HG02610 (cell line): ENCODE measurements at regions not wholly inside any gene's neighbourhood (a gene's known extent, or its start where the extent isn't known, plus 50 kb on each side); places are given as distances from the start of the nearest gene placed in this dataset.
A peak's percentile ranks its signal among the peaks of the same experiment; 100 is the strongest.

Experiments
- ATAC-seq: cut with Tn5 transposase; IDR thresholded peaks from one replicate; pipeline ENCODE4 v1.9.1; 2021; ENCODE audit warnings: mild to moderate bottlenecking, moderate library complexity; ENCODE audit not compliant: unreplicated experiment

GRCh38 chr2:151037434-151037833 is 224.2 kb downstream of the RBM43 start:
- ATAC-seq = no peak

GRCh38 chr2:151033271-151034248 is 228.1 kb downstream of the RBM43 start:
- ATAC-seq = no peak

GRCh38 chr2:151032741-151033191 is 228.9 kb downstream of the RBM43 start:
- no peak for ATAC-seq

- ATAC-seq = no peak
These were observed 230.9 kb downstream of the RBM43 start for GRCh38 chr2:151030663-151031230.

- ATAC-seq = no peak
These were observed 232.1 kb downstream of the RBM43 start for GRCh38 chr2:151029406-151030157.

- ATAC-seq = no peak
These were observed 232.9 kb downstream of the RBM43 start for GRCh38 chr2:151028691-151029176.

- no peak for ATAC-seq
These were observed 234.5 kb downstream of the RBM43 start for GRCh38 chr2:151027151-151027550.

- ATAC-seq = no peak
These were observed 235.8 kb downstream of the RBM43 start for GRCh38 chr2:151025816-151026215.

- no peak for ATAC-seq
These were observed 236.9 kb downstream of the RBM43 start for GRCh38 chr2:151024696-151025251.

GRCh38 chr2:151021747-151022452 is 239.8 kb downstream of the RBM43 start:
- ATAC-seq = no peak

GRCh38 chr2:151020411-151020810 is 241.3 kb downstream of the RBM43 start:
- ATAC-seq = peak; percentile 54

- ATAC-seq = no peak
These were observed 252.1 kb downstream of the RBM43 start for GRCh38 chr2:151009437-151010175.

GRCh38 chr2:151007365-151007764 is 254.3 kb downstream of the RBM43 start:
- ATAC-seq = no peak

- ATAC-seq = no peak
These were observed 258.6 kb downstream of the RBM43 start for GRCh38 chr2:151002959-151003600.

- no peak for ATAC-seq
These were observed 263.8 kb downstream of the RBM43 start for GRCh38 chr2:150997702-150998440.

- ATAC-seq = no peak
These were observed 264.6 kb downstream of the RBM43 start for GRCh38 chr2:150997066-150997465.

GRCh38 chr2:150994076-150994475 is 267.6 kb downstream of the RBM43 start:
- no peak for ATAC-seq

- ATAC-seq = no peak
These were observed 271.7 kb downstream of the RBM43 start for GRCh38 chr2:150989969-150990368.
